SK-N-SH treated with all-trans-retinoic acid at 6 μM for 48 hours (cell line): ENCODE measurements at regions not wholly inside any gene's neighbourhood (a gene's known extent, or its start where the extent isn't known, plus 50 kb on each side); places are given as distances from the start of the nearest gene placed in this dataset.

Experiments
- ATAC-seq: fragments of 200-7000 bp; cut with Tn5 transposase; 3 replicates; pipeline ENCODE4 v1.9.1; 2020; ENCODE audit warnings: mild to moderate bottlenecking, moderate library complexity
- ARNTL ChIP-seq: fragments of 450-650 bp; formaldehyde crosslinking; IDR thresholded peaks from 2 replicates; pipeline ENCODE4 v1.5.0; 2020; ENCODE audit warnings: low read depth, mild to moderate bottlenecking, moderate library complexity, borderline replicate concordance
- BACH2 ChIP-seq: fragments of 250-450 bp; sonication (Bioruptor Pico); IDR thresholded peaks from 2 replicates; pipeline ENCODE4 v1.9.0; 2021; ENCODE audit warnings: mild to moderate bottlenecking, borderline replicate concordance
- CREB5 ChIP-seq: fragments of 250-450 bp; sonication (Bioruptor Pico); IDR thresholded peaks from 2 replicates; pipeline ENCODE4 v1.5.1; 2020; ENCODE audit warnings: low read depth, mild to moderate bottlenecking, moderate library complexity
- CSDC2 ChIP-seq: fragments of 250-450 bp; sonication (Bioruptor Pico); IDR thresholded peaks from 2 replicates; pipeline ENCODE4 v1.5.0; 2020; ENCODE audit warnings: mild to moderate bottlenecking, moderate library complexity
- CSRNP3 ChIP-seq: fragments of 250-450 bp; sonication (Bioruptor Pico); IDR thresholded peaks from 2 replicates; pipeline ENCODE4 v1.5.1; 2021; ENCODE audit warnings: mild to moderate bottlenecking, moderate library complexity
- ESRRG ChIP-seq: fragments of 250-450 bp; sonication (Bioruptor Pico); IDR thresholded peaks from 2 replicates; pipeline ENCODE4 v1.6.1; 2021; ENCODE audit warnings: mild to moderate bottlenecking
- GLIS3 ChIP-seq: fragments of 250-450 bp; sonication (Bioruptor Pico); IDR thresholded peaks from 2 replicates; pipeline ENCODE4 v1.5.0; 2020; ENCODE audit warnings: mild to moderate bottlenecking, moderate library complexity
- OSR1 ChIP-seq: fragments of 250-450 bp; sonication (Bioruptor Pico); IDR thresholded peaks from 2 replicates; pipeline ENCODE4 v1.8.0; 2022; ENCODE audit warnings: moderate library complexity, mild to moderate bottlenecking, inconsistent platforms
- PATZ1 ChIP-seq: fragments of 250-450 bp; sonication (Bioruptor Pico); IDR thresholded peaks from 2 replicates; pipeline ENCODE4 v1.8.0; 2020; ENCODE audit warnings: mild to moderate bottlenecking, moderate library complexity, borderline replicate concordance
- POU6F1 ChIP-seq: fragments of 250-450 bp; sonication (Bioruptor Pico); IDR thresholded peaks from 2 replicates; pipeline ENCODE4 v1.8.0; 2021; ENCODE audit warnings: low read depth, mild to moderate bottlenecking, moderate library complexity, borderline replicate concordance
- RARB ChIP-seq: fragments of 250-450 bp; sonication (Bioruptor Pico); IDR thresholded peaks from 2 replicates; pipeline ENCODE4 v1.8.0; 2021; ENCODE audit warnings: mild to moderate bottlenecking, moderate library complexity
- SNAI2 ChIP-seq: fragments of 250-450 bp; sonication (Bioruptor Pico); IDR thresholded peaks from 2 replicates; pipeline ENCODE4 v1.5.0; 2020; ENCODE audit warnings: mild to moderate bottlenecking, moderate library complexity
- TCF4 ChIP-seq: fragments of 250-450 bp; sonication (Bioruptor Pico); IDR thresholded peaks from 2 replicates; pipeline ENCODE4 v1.8.0; 2021; ENCODE audit warnings: mild to moderate bottlenecking, moderate library complexity, borderline replicate concordance
- TOX ChIP-seq: fragments of 250-450 bp; sonication (Bioruptor Pico); IDR thresholded peaks from 2 replicates; pipeline ENCODE4 v1.8.0; 2021; ENCODE audit warnings: mild to moderate bottlenecking, moderate library complexity, borderline replicate concordance
- TSHZ2 ChIP-seq: fragments of 250-450 bp; sonication (Bioruptor Pico); IDR thresholded peaks from 2 replicates; pipeline ENCODE4 v1.5.0; 2020; ENCODE audit warnings: mild to moderate bottlenecking, moderate library complexity
- ZC3H10 ChIP-seq: fragments of 250-450 bp; sonication (Bioruptor Pico); IDR thresholded peaks from 2 replicates; pipeline ENCODE4 v1.5.1; 2021; ENCODE audit warnings: mild to moderate bottlenecking, moderate library complexity
- ZFP3 ChIP-seq: fragments of 250-450 bp; sonication (Bioruptor Pico); IDR thresholded peaks from 2 replicates; pipeline ENCODE4 v1.5.0; 2020; ENCODE audit warnings: mild to moderate bottlenecking, moderate library complexity
- ZFP30 ChIP-seq: fragments of 450-650 bp; formaldehyde crosslinking; IDR thresholded peaks from 2 replicates; pipeline ENCODE4 v1.5.0; 2022; ENCODE audit warnings: mild to moderate bottlenecking, moderate library complexity
- ZNF565 ChIP-seq: fragments of 450-650 bp; formaldehyde crosslinking; conservative IDR thresholded peaks from 2 replicates; pipeline ENCODE4 v1.5.0; 2020; ENCODE audit warnings: low read depth, mild to moderate bottlenecking, moderate library complexity
- ZNF70 ChIP-seq: fragments of 450-650 bp; formaldehyde crosslinking; IDR thresholded peaks from 2 replicates; pipeline ENCODE4 v1.5.0; 2020; ENCODE audit warnings: mild to moderate bottlenecking, moderate library complexity
- ZNF8 ChIP-seq: fragments of 450-650 bp; formaldehyde crosslinking; IDR thresholded peaks from 2 replicates; pipeline ENCODE4 v1.5.0; 2020; ENCODE audit warnings: mild to moderate bottlenecking, moderate library complexity

- TF ChIP-seq ZC3H10 (CRISPR knock-in tag) (no peak), SNAI2 (CRISPR knock-in tag) (no peak), BACH2 (CRISPR knock-in tag) (no peak), TSHZ2 (no peak), POU6F1 (no peak), TOX (CRISPR knock-in tag) (no peak), RARB (no peak), CSDC2 (CRISPR knock-in tag) (no peak), CSRNP3 (CRISPR knock-in tag) (no peak), ZFP30 (CRISPR knock-in tag) (no peak), ARNTL (no peak), ZNF8 (CRISPR knock-in tag) (no peak), ZFP3 (CRISPR knock-in tag) (no peak), CREB5 (no peak), ESRRG (CRISPR knock-in tag) (no peak), PATZ1 (CRISPR knock-in tag) (no peak), GLIS3 (no peak), OSR1 (CRISPR knock-in tag) (no peak), ZNF70 (CRISPR knock-in tag) (no peak), TCF4 (CRISPR knock-in tag) (no peak)
- no peak; the same call in 2 of the 3 replicates for ATAC-seq
Measured at GRCh38 chr5:112479418-112479817, 60.3 kb upstream of the EPB41L4A start.

- no peak for ATAC-seq
- TF ChIP-seq SNAI2 (CRISPR knock-in tag) (no peak), ZNF8 (CRISPR knock-in tag) (no peak), ESRRG (CRISPR knock-in tag) (no peak), RARB (no peak), ZNF565 (CRISPR knock-in tag) (no peak), CREB5 (no peak)
Measured at GRCh38 chr5:112480501-112480900, 61.4 kb upstream of the EPB41L4A start.

GRCh38 chr5:112483704-112484103 is 64.6 kb upstream of the EPB41L4A start:
- TF ChIP-seq PATZ1 (CRISPR knock-in tag) = no peak
- no peak for TF ChIP-seq TOX (CRISPR knock-in tag)
- TF ChIP-seq TCF4 (CRISPR knock-in tag) = no peak
- TF ChIP-seq CSRNP3 (CRISPR knock-in tag) = no peak
- no peak for ATAC-seq
